HEK293 (cell line): ENCODE measurements at regions not wholly inside any gene's neighbourhood (a gene's known extent, or its start where the extent isn't known, plus 50 kb on each side); places are given as distances from the start of the nearest gene placed in this dataset.

ENCODE experiments used
- CTCF ChIP-seq: fragments of 450-650 bp; formaldehyde crosslinking; IDR thresholded peaks from 2 replicates; pipeline ENCODE4 v1.5.1; 2016; ENCODE audit warnings: missing biosample characterization, missing genetic modification characterization
- YY1 ChIP-seq: fragments of 450-650 bp; formaldehyde crosslinking; IDR thresholded peaks from 2 replicates; pipeline ENCODE4 v1.5.1; 2018; ENCODE audit warnings: missing biosample characterization, missing genetic modification characterization
- ZBTB7A ChIP-seq: fragments of 450-650 bp; formaldehyde crosslinking; IDR thresholded peaks from 2 replicates; pipeline ENCODE4 v1.5.1; 2016; ENCODE audit warnings: low read depth, missing biosample characterization, missing genetic modification characterization
- ZIC2 ChIP-seq: fragments of 450-650 bp; formaldehyde crosslinking; IDR thresholded peaks from 2 replicates; pipeline ENCODE4 v1.5.1; 2016; ENCODE audit warnings: missing biosample characterization, missing genetic modification characterization
- ZNF148 ChIP-seq: fragments of 450-650 bp; formaldehyde crosslinking; IDR thresholded peaks from 2 replicates; pipeline ENCODE4 v1.5.0; 2017; ENCODE audit warnings: missing biosample characterization, missing genetic modification characterization, borderline replicate concordance
- ZNF169 ChIP-seq: fragments of 450-650 bp; formaldehyde crosslinking; IDR thresholded peaks from 2 replicates; pipeline ENCODE4 v1.5.1; 2016; ENCODE audit warnings: missing biosample characterization, missing genetic modification characterization
- ZNF350 ChIP-seq: fragments of 450-650 bp; formaldehyde crosslinking; IDR thresholded peaks from 2 replicates; pipeline ENCODE4 v1.5.0; 2017; ENCODE audit warnings: missing biosample characterization, mild to moderate bottlenecking, missing genetic modification characterization
- ZNF514 ChIP-seq: fragments of 450-650 bp; formaldehyde crosslinking; IDR thresholded peaks from 2 replicates; pipeline ENCODE4 v1.5.1; 2016; ENCODE audit warnings: missing biosample characterization, missing genetic modification characterization

- TF ChIP-seq CTCF (tag by site-specific recombination), result no peak
- no peak for TF ChIP-seq ZBTB7A
- no peak for TF ChIP-seq ZIC2
- no peak for TF ChIP-seq ZNF169 (tag by site-specific recombination)
- no peak for TF ChIP-seq ZNF514 (tag by site-specific recombination)
- TF ChIP-seq ZNF350 (tag by site-specific recombination), result no peak
- TF ChIP-seq ZNF148 (tag by site-specific recombination), result no peak
- TF ChIP-seq YY1 (tag by site-specific recombination), result no peak
Observed at GRCh38 chr3:157905885-157906284, 200.3 kb downstream of the SHOX2 start.
